GM10266 (cell line): ENCODE measurements at regions not wholly inside any gene's neighbourhood (a gene's known extent, or its start where the extent isn't known, plus 50 kb on each side); places are given as distances from the start of the nearest gene placed in this dataset.

Source experiments
- DNase-seq: peaks from one replicate; pipeline ENCODE4 v3.0.0; 2012; ENCODE audit errors: extremely low spot score
- TF ChIP-seq, protein P1 (sequence below): IDR thresholded peaks from 2 replicates; pipeline ENCODE4 v1.5.1; 2012; ENCODE audit warnings: mild to moderate bottlenecking, low read depth; ENCODE audit not compliant: control insufficient read depth, insufficient read depth; ENCODE audit errors: missing control alignments

DNA sequence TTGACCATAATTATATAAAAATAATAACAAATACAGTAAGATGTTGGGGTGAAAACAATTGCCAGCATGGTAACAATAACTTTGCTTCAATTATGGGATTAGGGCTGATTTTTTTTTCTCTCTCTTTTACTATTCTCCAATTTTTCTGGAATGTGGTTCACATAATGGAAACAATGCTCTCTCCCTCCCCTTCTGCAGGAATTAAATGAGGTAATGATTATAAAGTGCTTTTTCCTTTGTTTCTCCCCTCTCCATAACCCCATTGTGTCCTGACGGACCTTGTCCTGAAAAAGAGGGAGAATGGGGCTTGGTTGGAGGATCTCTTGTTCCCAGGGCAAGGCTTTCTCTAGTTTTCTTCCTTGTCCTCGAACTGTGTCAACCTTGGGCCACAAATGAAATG lies 234.0 kb upstream of the ZNF32 start:
- TF ChIP-seq, protein P1, sequence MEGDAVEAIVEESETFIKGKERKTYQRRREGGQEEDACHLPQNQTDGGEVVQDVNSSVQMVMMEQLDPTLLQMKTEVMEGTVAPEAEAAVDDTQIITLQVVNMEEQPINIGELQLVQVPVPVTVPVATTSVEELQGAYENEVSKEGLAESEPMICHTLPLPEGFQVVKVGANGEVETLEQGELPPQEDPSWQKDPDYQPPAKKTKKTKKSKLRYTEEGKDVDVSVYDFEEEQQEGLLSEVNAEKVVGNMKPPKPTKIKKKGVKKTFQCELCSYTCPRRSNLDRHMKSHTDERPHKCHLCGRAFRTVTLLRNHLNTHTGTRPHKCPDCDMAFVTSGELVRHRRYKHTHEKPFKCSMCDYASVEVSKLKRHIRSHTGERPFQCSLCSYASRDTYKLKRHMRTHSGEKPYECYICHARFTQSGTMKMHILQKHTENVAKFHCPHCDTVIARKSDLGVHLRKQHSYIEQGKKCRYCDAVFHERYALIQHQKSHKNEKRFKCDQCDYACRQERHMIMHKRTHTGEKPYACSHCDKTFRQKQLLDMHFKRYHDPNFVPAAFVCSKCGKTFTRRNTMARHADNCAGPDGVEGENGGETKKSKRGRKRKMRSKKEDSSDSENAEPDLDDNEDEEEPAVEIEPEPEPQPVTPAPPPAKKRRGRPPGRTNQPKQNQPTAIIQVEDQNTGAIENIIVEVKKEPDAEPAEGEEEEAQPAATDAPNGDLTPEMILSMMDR: no peak
- DNase-seq: no peak

DNA sequence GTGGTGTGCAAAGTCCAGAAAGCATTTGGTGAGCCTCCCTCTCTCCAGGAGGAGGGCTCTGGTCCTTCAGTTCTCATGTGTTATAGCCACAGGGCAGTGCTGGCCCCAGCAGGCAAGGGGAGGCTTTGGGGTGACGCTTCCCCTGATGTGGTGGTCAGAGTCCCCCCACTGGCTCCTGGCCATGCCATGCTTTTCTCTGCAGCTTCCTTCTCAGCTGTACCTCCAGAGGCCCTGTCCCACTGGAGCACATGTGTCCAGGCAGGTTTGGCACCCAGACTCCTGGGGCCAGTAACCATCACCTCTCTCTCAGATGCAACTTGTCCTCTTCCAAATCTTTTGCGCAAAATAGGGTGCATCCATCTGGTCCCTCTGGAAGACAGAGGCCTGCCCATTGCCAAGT lies 233.0 kb upstream of the ZNF32 start:
- no peak for DNase-seq
- TF ChIP-seq, protein P1: no peak

DNA sequence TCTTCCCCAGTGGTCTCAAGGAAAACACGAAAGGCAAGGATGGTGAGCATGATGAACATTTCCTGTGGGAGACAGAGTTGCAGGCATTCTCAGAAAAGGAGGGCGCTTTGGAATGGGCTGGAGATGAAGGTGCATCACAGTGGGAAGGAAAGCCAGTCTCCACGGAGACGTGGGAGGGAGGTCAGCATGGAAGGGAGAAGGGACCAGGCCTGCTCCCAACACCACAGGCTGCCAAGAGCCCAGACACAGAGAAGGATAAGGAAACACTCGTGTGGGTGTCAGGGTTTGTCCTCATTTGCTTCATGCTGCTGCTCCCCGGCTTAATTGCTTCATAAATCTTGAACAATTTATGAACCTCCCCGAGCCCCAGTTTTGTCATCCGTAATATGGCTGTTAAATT lies 231.5 kb upstream of the ZNF32 start:
- no peak for DNase-seq
- TF ChIP-seq, protein P1: no peak

DNA sequence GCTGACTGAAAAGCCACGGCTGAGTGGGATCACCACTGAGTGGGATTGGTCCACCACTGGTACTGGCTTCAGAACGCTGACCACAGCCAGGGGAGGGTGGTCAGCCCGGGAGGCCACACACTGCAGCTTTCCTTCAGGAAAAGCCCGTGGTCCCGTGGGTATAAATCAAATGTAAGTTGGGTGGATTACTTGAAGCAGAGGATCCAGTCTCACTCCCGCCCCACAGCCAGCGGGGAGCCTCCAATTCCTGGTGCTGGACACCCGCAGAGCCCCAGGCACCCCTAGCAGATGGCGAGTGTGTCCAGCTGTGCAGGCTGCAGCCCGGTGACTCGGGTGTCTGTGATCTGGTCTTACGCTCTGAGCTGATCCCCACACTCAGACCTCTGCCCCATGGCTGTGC lies 231.1 kb upstream of the ZNF32 start:
- no peak for DNase-seq

DNA sequence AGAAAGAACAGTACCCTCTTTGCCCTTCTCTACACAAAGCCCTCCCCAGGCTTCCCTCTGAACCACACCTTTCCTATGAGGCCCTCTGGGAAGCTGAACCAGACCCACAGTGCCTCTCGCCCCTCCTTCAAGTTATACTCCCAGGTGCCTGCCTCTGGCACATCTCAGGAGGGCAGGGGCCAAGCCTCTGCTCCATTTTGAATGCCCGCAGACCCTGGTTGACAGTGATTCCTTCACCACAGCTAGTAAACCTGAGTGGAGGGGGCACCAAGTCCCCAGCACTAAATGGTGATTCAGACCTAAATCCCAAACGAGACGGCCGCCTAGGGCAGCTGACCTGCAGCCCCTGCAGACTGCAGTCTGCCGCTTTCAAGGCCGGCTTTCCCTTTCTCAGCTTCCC lies 230.5 kb upstream of the ZNF32 start:
- TF ChIP-seq, protein P1: no peak
- DNase-seq: no peak

More for the DNA sequence above, 231.1 kb upstream of the ZNF32 start:
- TF ChIP-seq, protein P1: no peak

DNA sequence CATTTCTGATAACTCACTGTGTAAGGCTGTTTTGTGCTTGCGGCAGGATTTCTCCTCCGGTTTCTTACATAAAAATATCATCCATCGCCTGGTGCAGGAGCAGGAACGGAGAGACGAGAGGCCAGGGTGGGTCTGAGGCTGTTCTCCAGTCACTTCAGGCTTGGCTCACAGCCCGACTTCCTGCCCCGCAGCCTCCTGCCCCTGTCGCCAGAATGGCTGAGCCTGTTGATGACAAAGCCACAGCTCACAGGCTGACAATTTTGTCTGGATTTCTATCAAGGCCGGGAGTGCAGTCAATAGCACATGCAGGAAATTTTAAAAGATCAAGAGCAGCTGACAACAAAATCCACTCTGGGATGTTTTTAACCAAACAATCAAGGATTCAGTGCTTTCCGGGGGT lies 229.7 kb upstream of the ZNF32 start:
- TF ChIP-seq, protein P1: no peak

DNA sequence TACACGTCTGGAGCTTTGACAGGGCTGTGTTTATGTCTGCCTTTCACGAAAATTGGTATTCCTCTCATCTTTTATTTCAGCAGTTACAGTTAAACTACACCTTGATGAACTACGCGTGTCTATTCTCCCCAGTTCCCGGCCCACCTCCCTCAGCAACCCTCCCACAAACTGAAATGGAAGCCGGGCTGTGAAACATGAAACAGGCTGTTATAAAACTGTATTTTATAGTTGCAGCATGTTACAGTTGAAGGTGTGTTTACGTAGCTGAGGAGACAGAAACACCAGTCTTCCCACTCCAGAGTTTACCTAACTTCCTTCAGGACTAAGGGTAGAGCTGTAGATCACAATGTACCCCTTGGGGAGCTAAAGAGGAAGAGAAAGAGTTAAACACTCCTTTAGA lies 228.3 kb upstream of the ZNF32 start:
- TF ChIP-seq, protein P1: no peak
- no peak for DNase-seq

More for the DNA sequence above, 229.7 kb upstream of the ZNF32 start:
- DNase-seq: no peak
